GM12878 (cell line): ENCODE measurements at regions not wholly inside any gene's neighbourhood (a gene's known extent, or its start where the extent isn't known, plus 50 kb on each side); places are given as distances from the start of the nearest gene placed in this dataset.

Experiments
- ASH2L ChIP-seq: fragments of 300-600, 200-600 bp; sonication (generic); IDR thresholded peaks from 2 replicates; pipeline ENCODE4 v1.6.1; 2017; ENCODE audit warnings: low read depth, mild to moderate bottlenecking, borderline replicate concordance
- ATF2 ChIP-seq: IDR thresholded peaks from 2 replicates; pipeline ENCODE4 v1.6.1; 2012; ENCODE audit warnings: low read length, inconsistent platforms
- CHD2 ChIP-seq: IDR thresholded peaks from 2 replicates; pipeline ENCODE4 v1.6.1; 2011; ENCODE audit warnings: low read depth, low read length, improper control_type of control experiment, borderline replicate concordance
- CREB1 ChIP-seq: IDR thresholded peaks from 2 replicates; pipeline ENCODE4 v1.6.1; 2012; ENCODE audit warnings: low read depth, mild to moderate bottlenecking, inconsistent platforms
- CREM ChIP-seq: IDR thresholded peaks from 2 replicates; pipeline ENCODE4 v1.6.1; 2014; ENCODE audit warnings: antibody characterized with exemption, low read depth
- CTCF ChIP-seq, 3 experiments: IDR thresholded peaks in 2 of 3; conservative IDR thresholded peaks in 1 of 3; 2 replicates each; pipeline ENCODE4 v1.5.1; 2011; ENCODE audit warnings: low read depth in 3 of 3, low read length in 3 of 3, mild to moderate bottlenecking in 3 of 3, control low read depth in 2 of 3, moderate library complexity in 2 of 3, inconsistent platforms in 1 of 3, mixed read lengths in 1 of 3; ENCODE audit not compliant: control insufficient read depth in 2 of 3, insufficient read depth in 1 of 3; ENCODE audit errors: extremely low read depth in 1 of 3
- EP300 ChIP-seq, 2 experiments: fragments of 150-350 bp in 1 of 2; IDR thresholded peaks; 2 replicates each; pipeline ENCODE4 v1.6.1; 2011 to 2012; ENCODE audit warnings: low read depth in 2 of 2, low read length in 2 of 2, borderline replicate concordance in 1 of 2, improper control_type of control experiment in 1 of 2, inconsistent platforms in 1 of 2; ENCODE audit not compliant: control insufficient read depth in 1 of 2
- ETV6 ChIP-seq, 2 experiments: fragments of 450-650 bp in 1 of 2; IDR thresholded peaks in 1 of 2; conservative IDR thresholded peaks in 1 of 2; 2 replicates each; pipeline ENCODE4 v1.6.1; 2014; ENCODE audit warnings: antibody characterized with exemption in 1 of 2, borderline replicate concordance in 1 of 2, low read depth in 1 of 2, mild to moderate bottlenecking in 1 of 2, moderate library complexity in 1 of 2
- EZH2 ChIP-seq: IDR thresholded peaks from 2 replicates; pipeline ENCODE4 v1.6.1; 2012; ENCODE audit warnings: low read depth, mild to moderate bottlenecking, control low read depth, inconsistent platforms, low read length, borderline replicate concordance; ENCODE audit not compliant: control insufficient read depth
- GATAD2B ChIP-seq: fragments of 450-650 bp; conservative IDR thresholded peaks from 2 replicates; pipeline ENCODE4 v1.6.1; 2017; ENCODE audit warnings: low read depth, mild to moderate bottlenecking, moderate library complexity
- JUND ChIP-seq: IDR thresholded peaks from 2 replicates; pipeline ENCODE4 v1.6.1; 2012; ENCODE audit warnings: low read depth, mild to moderate bottlenecking, low read length, improper control_type of control experiment, moderate library complexity
- RCOR1 ChIP-seq: conservative IDR thresholded peaks from 2 replicates; pipeline ENCODE4 v1.6.1; 2012; ENCODE audit warnings: low read depth, low read length, improper control_type of control experiment
- SMC3 ChIP-seq: IDR thresholded peaks from 2 replicates; pipeline ENCODE4 v1.6.1; 2011; ENCODE audit warnings: low read length, improper control_type of control experiment, borderline replicate concordance
- TBL1XR1 ChIP-seq: IDR thresholded peaks from 2 replicates; pipeline ENCODE4 v1.6.1; 2012; ENCODE audit warnings: low read depth, low read length, improper control_type of control experiment

- no peak for TF ChIP-seq JUND
- TF ChIP-seq ETV6 (conservative IDR thresholded peaks at IDR 0.05 in 1 of 2, IDR thresholded peaks at IDR 0.05 in 1 of 2; ENCODE audit: borderline replicate concordance in 1 of 2, low read depth in 1 of 2), result no peak
- TF ChIP-seq ASH2L, result no peak
- no peak for TF ChIP-seq CREB1
- no peak for TF ChIP-seq ATF2
- no peak for TF ChIP-seq CHD2
- no peak for TF ChIP-seq CTCF (IDR thresholded peaks at IDR 0.05 in 2 of 3, conservative IDR thresholded peaks at IDR 0.05 in 1 of 3; ENCODE audit: control insufficient read depth in 2 of 3, extremely low read depth in 1 of 3, insufficient read depth in 1 of 3, low read depth in 3 of 3, low read length in 3 of 3)
- TF ChIP-seq GATAD2B, result no peak
- TF ChIP-seq SMC3, result no peak
- no peak for TF ChIP-seq EP300 (IDR thresholded peaks at IDR 0.05; ENCODE audit: borderline replicate concordance in 1 of 2, control insufficient read depth in 1 of 2, low read depth in 2 of 2, low read length in 2 of 2)
- TF ChIP-seq CREM, result no peak
- no peak for TF ChIP-seq RCOR1
- TF ChIP-seq TBL1XR1, result no peak
- no peak for TF ChIP-seq EZH2
Observed at GRCh38 chr9:82580921-82581320, 482.0 kb downstream of the RASEF start.
